DOHH2 (cell line): ENCODE measurements at regions not wholly inside any gene's neighbourhood (a gene's known extent, or its start where the extent isn't known, plus 50 kb on each side); places are given as distances from the start of the nearest gene placed in this dataset.

Source experiments
- H3F3A ChIP-seq: fragments of 200-600 bp; sonication (generic), shearing (Covaris generic); 2 replicates; pipeline ENCODE4 v1.6.0; 2016; ENCODE audit warnings: antibody characterized with exemption, mild to moderate bottlenecking; ENCODE audit not compliant: control insufficient read depth, insufficient read depth
- H3K27ac ChIP-seq: fragments of 200-600 bp; sonication (generic); 2 replicates; pipeline ENCODE4 v1.5.1; 2014; ENCODE audit warnings: low read depth, mild to moderate bottlenecking, low read length, moderate library complexity
- H3K27me3 ChIP-seq: fragments of 200-600 bp; sonication (generic); 2 replicates; pipeline ENCODE4 v1.6.1; 2014; ENCODE audit warnings: mild to moderate bottlenecking, low read length, mixed read lengths; ENCODE audit not compliant: control insufficient read depth
- H3K36me3 ChIP-seq: fragments of 200-600 bp; sonication (generic); 2 replicates; pipeline ENCODE4 v1.6.1; 2014; ENCODE audit warnings: mild to moderate bottlenecking, low read length, moderate library complexity, mixed read lengths; ENCODE audit not compliant: control insufficient read depth
- H3K4me1 ChIP-seq: fragments of 200-600 bp; sonication (generic); 2 replicates; pipeline ENCODE4 v1.6.1; 2014; ENCODE audit warnings: mild to moderate bottlenecking, low read length, mixed read lengths; ENCODE audit not compliant: control insufficient read depth
- H3K4me2 ChIP-seq: fragments of 200-600 bp; sonication (generic); 2 replicates; pipeline ENCODE4 v1.6.0; 2014; ENCODE audit warnings: mild to moderate bottlenecking, low read length, moderate library complexity
- H3K4me3 ChIP-seq: fragments of 200-600 bp; sonication (generic); 2 replicates; pipeline ENCODE4 v1.5.1; 2014; ENCODE audit warnings: mild to moderate bottlenecking, low read length, mixed read lengths
- H3K79me2 ChIP-seq: fragments of 200-600 bp; sonication (generic); 2 replicates; pipeline ENCODE4 v1.6.1; 2014; ENCODE audit warnings: mild to moderate bottlenecking, low read length, mixed read lengths; ENCODE audit not compliant: control insufficient read depth
- H3K9me2 ChIP-seq: fragments of 200-600 bp; sonication (generic); replicated peaks from 2 replicates; pipeline ENCODE4 v1.6.1; 2014; ENCODE audit warnings: mild to moderate bottlenecking, low read length, mixed read lengths; ENCODE audit not compliant: control insufficient read depth
- H3K9me3 ChIP-seq: fragments of 200-600 bp; sonication (generic); 2 replicates; pipeline ENCODE4 v1.6.1; 2014; ENCODE audit warnings: antibody characterized with exemption, low read length, mixed read lengths; ENCODE audit not compliant: control insufficient read depth, insufficient read depth
- H4K20me1 ChIP-seq: fragments of 200-600 bp; sonication (generic); 2 replicates; pipeline ENCODE4 v1.6.0; 2014; ENCODE audit warnings: low read depth, mild to moderate bottlenecking, antibody characterized with exemption, low read length, moderate library complexity; ENCODE audit not compliant: control insufficient read depth, insufficient read depth
- EZH2phosphoT487 ChIP-seq: fragments of 200-600 bp; sonication (generic); IDR thresholded peaks from 2 replicates; pipeline ENCODE4 v1.6.1; 2017; ENCODE audit warnings: borderline replicate concordance, mild to moderate bottlenecking, antibody characterized with exemption, low read length, moderate library complexity, mixed read lengths
- TF ChIP-seq, protein P1 (sequence below): fragments of 200-600 bp; sonication (generic); IDR thresholded peaks from one replicate; pipeline ENCODE4 v1.5.1; 2014; ENCODE audit warnings: antibody characterized with exemption, mild to moderate bottlenecking, low read depth, low read length; ENCODE audit not compliant: poor library complexity, severe bottlenecking

DNA sequence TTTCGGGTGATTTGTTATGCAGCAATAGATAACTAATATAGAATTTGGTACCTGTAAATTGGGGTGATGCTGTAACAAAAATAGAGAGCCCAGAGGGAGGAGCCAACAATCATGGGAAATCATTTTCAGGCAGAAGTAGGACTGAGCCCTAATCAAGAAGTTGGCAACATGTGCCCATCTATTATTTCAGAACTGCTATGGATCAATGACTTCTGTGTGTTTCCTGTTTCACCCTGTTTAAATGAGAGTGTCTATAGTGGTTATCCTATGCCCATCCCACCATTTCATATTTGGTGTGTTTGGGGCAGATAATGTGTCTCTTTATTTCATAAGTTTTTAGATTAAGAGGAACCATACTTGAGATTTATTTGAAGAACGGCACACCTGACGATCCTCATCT is 330.8 kb upstream of the CITED2 start:
- Histone ChIP-seq H4K20me1 (no peaks in the 10 kb centered on the region), H3K9me3 (no peaks in the 10 kb centered on the region), H3K4me2 (no peak overlapping the region), H3F3A (no peaks in the 10 kb centered on the region), H3K79me2 (no peaks in the 10 kb centered on the region), H3K36me3 (no peaks in the 10 kb centered on the region), H3K9me2 (no peaks in the 10 kb centered on the region), H3K4me1 (no peaks in the 10 kb centered on the region), H3K27me3 (no peaks in the 10 kb centered on the region), H3K27ac (no peak overlapping the region), H3K4me3 (no peak overlapping the region)
- TF ChIP-seq, protein P1, sequence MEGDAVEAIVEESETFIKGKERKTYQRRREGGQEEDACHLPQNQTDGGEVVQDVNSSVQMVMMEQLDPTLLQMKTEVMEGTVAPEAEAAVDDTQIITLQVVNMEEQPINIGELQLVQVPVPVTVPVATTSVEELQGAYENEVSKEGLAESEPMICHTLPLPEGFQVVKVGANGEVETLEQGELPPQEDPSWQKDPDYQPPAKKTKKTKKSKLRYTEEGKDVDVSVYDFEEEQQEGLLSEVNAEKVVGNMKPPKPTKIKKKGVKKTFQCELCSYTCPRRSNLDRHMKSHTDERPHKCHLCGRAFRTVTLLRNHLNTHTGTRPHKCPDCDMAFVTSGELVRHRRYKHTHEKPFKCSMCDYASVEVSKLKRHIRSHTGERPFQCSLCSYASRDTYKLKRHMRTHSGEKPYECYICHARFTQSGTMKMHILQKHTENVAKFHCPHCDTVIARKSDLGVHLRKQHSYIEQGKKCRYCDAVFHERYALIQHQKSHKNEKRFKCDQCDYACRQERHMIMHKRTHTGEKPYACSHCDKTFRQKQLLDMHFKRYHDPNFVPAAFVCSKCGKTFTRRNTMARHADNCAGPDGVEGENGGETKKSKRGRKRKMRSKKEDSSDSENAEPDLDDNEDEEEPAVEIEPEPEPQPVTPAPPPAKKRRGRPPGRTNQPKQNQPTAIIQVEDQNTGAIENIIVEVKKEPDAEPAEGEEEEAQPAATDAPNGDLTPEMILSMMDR: no peak
- no peak for TF ChIP-seq EZH2phosphoT487

DNA sequence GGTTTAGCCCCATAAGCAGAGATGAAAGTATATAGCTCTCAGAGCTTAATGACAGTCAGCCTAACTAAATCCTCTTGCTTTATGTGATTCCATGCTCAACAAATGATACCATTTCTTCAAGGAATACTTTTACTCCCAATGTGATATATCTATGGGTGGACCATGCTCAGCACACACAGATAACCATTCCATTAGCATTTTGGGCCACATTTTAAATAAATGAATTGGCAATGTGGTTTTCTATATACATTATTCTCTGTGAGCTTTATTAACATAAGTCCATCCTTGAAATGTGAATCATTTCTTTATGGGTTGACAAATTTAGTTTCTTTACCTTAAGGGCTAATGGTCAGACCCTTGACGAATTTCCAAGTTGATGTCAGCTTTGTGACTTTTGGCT is 329.3 kb upstream of the CITED2 start:
- Histone ChIP-seq H3K4me2 (no peak overlapping the region), H3K79me2 (no peaks in the 10 kb centered on the region), H3K4me1 (no peaks in the 10 kb centered on the region), H3K27ac (no peak overlapping the region), H3K36me3 (no peaks in the 10 kb centered on the region), H3K4me3 (no peak overlapping the region), H3F3A (no peaks in the 10 kb centered on the region), H3K9me2 (no peaks in the 10 kb centered on the region), H3K27me3 (no peaks in the 10 kb centered on the region), H3K9me3 (no peaks in the 10 kb centered on the region), H4K20me1 (no peaks in the 10 kb centered on the region)
- TF ChIP-seq EZH2phosphoT487: no peak
- TF ChIP-seq, protein P1: no peak

DNA sequence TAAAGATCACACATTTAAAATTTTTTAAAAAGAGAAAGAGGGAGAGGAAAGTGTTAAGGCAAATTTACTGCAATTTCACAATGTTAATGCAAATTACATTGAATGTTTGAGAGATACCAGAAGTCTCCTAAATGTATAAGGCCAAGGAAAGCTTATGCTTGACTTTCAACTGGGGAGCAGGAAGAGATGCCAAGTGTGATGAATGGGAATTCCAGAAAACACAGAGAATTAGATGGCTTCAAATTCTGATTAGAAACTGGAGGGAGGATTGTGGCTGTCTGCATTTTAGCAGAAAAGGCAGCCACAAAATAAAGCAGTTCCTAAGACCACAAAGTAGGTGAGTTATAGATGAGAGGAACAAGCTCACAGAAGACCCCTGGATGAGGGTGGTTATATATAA is 328.3 kb upstream of the CITED2 start:
- H3K4me2 ChIP-seq: no peak overlapping the region
- H3K27ac ChIP-seq: no peak overlapping the region
- H3K79me2 ChIP-seq: no peaks in the 10 kb centered on the region
- H3K27me3 ChIP-seq: no peaks in the 10 kb centered on the region
- H3K9me2 ChIP-seq: no peaks in the 10 kb centered on the region
- H3F3A ChIP-seq: no peaks in the 10 kb centered on the region
- no peaks in the 10 kb centered on the region for H4K20me1 ChIP-seq
- H3K4me1 ChIP-seq: no peaks in the 10 kb centered on the region
- TF ChIP-seq, protein P1: no peak
- no peak for TF ChIP-seq EZH2phosphoT487
- H3K36me3 ChIP-seq: no peaks in the 10 kb centered on the region
- no peak overlapping the region for H3K4me3 ChIP-seq
- no peaks in the 10 kb centered on the region for H3K9me3 ChIP-seq

DNA sequence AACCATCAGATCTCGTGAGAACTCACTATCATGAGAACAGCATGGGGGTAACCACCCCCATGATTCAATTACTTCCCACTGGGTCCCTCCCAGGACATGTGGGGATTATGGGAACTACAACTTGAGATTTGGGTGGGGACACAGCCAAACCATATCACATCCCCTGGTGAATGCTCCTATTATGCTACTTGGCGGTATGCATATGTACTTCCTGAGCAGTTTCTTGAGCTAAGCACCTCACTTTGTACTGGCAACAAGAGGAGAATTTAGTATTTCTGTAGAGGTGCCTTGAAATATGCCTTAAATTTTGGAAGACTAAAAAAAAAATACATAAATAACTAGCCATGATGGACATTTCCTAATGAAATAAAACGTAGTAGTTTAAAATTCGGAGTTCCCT is 327.2 kb upstream of the CITED2 start:
- Histone ChIP-seq H3K9me3 (no peaks in the 10 kb centered on the region), H3K27me3 (no peaks in the 10 kb centered on the region), H3K4me2 (no peak overlapping the region), H3K9me2 (no peaks in the 10 kb centered on the region), H3K4me1 (no peaks in the 10 kb centered on the region), H4K20me1 (no peaks in the 10 kb centered on the region), H3K79me2 (no peaks in the 10 kb centered on the region), H3K36me3 (no peaks in the 10 kb centered on the region), H3K27ac (no peak overlapping the region), H3F3A (no peaks in the 10 kb centered on the region), H3K4me3 (no peak overlapping the region)
- TF ChIP-seq, protein P1: no peak
- no peak for TF ChIP-seq EZH2phosphoT487
